ENCODE measurements at regions not wholly inside any gene's neighbourhood (a gene's known extent, or its start where the extent isn't known, plus 50 kb on each side); places are given as distances from the start of the nearest gene placed in this dataset.

GRCh38 chr12:62045211-62045610 lies 215.0 kb upstream of the USP15 start:
- RAD21 ChIA-PET (ENCODE audit: low non-redundant PET in 1 of 2, low total read pairs in 2 of 2, uncharacterized antibody in 2 of 2, unreplicated experiment in 2 of 2), result no interaction called here
- no peak for TF ChIP-seq JUND (IDR thresholded peaks at IDR 0.05)
- no peak for TF ChIP-seq EGR1 (IDR thresholded peaks at IDR 0.05; ENCODE audit: low read depth)
- no peak for TF ChIP-seq MAX (IDR thresholded peaks at IDR 0.05)
- Histone ChIP-seq H3K27ac (ENCODE audit: low read depth, low read length) (no peak overlapping the region), H3K4me1 (ENCODE audit: control insufficient read depth in 1 of 2, insufficient read depth in 2 of 2, low read length in 2 of 2) (no peaks in the 10 kb centered on the region), H2AFZ (ENCODE audit: low read depth, low read length, poor library complexity, severe bottlenecking) (no peak overlapping the region), H3K4me3 (replicated peaks in 1 of 2; ENCODE audit: low read depth in 1 of 2, low read length in 2 of 2) (no peak overlapping the region), H3K79me2 (ENCODE audit: insufficient read depth, low read length) (no peaks in the 10 kb centered on the region), H3K9me2 (ENCODE audit: insufficient read depth) (no peaks in the 10 kb centered on the region), H4K20me1 (ENCODE audit: insufficient read depth) (no peaks in the 10 kb centered on the region), H3K9me3 (ENCODE audit: control insufficient read depth in 1 of 2, insufficient read depth in 1 of 2, low read depth in 1 of 2, low read length in 2 of 2) (no peaks in the 10 kb centered on the region), H3K27me3 (ENCODE audit: insufficient read depth, low read length) (no peaks in the 10 kb centered on the region), H3K9ac (ENCODE audit: low read length) (no peak overlapping the region), H3K4me2 (ENCODE audit: low read length) (no peak overlapping the region), H3K36me3 (ENCODE audit: control insufficient read depth in 1 of 2, insufficient read depth in 2 of 2, low read length in 2 of 2) (no peaks in the 10 kb centered on the region)
- DNase-seq (ENCODE audit: low read depth, low spot score) (no peak), ATAC-seq (no peak)
- CTCF ChIA-PET, result interaction anchor here (1.2 kb wide), 1 partner anchor 8 kb away, joined by 3 read pairs; no protein-coding TSS in a partner anchor
- BruUV-seq (replicated peaks), result no TSS peak
- intact Hi-C loops (cut with micrococcal nuclease), result no loop called here
- POLR2A ChIA-PET, result no interaction called here

- DNase-seq (ENCODE audit: low read depth, low spot score), result no peak
- ChIA-PET POLR2A (no interaction called here), CTCF (no interaction called here), RAD21 (ENCODE audit: low non-redundant PET in 1 of 2, low total read pairs in 2 of 2, uncharacterized antibody in 2 of 2, unreplicated experiment in 2 of 2) (no interaction called here)
- no peaks in the 10 kb centered on the region for H3K9me2 ChIP-seq (ENCODE audit: insufficient read depth)
- H3K27me3 ChIP-seq (ENCODE audit: insufficient read depth, low read length), result no peaks in the 10 kb centered on the region
- BruUV-seq (replicated peaks), result no TSS peak
- H2AFZ ChIP-seq (ENCODE audit: low read depth, low read length, poor library complexity, severe bottlenecking), result no peak overlapping the region
- no peak for ATAC-seq
- no peak overlapping the region for H3K27ac ChIP-seq (ENCODE audit: low read depth, low read length)
- no peaks in the 10 kb centered on the region for H3K36me3 ChIP-seq (ENCODE audit: control insufficient read depth in 1 of 2, insufficient read depth in 2 of 2, low read length in 2 of 2)
- H3K9me3 ChIP-seq (ENCODE audit: control insufficient read depth in 1 of 2, insufficient read depth in 1 of 2, low read depth in 1 of 2, low read length in 2 of 2), result no peaks in the 10 kb centered on the region
- no peaks in the 10 kb centered on the region for H3K79me2 ChIP-seq (ENCODE audit: insufficient read depth, low read length)
- intact Hi-C loops (cut with micrococcal nuclease), result no loop called here
- H3K4me1 ChIP-seq (ENCODE audit: control insufficient read depth in 1 of 2, insufficient read depth in 2 of 2, low read length in 2 of 2), result no peaks in the 10 kb centered on the region
- no peak overlapping the region for H3K4me3 ChIP-seq (replicated peaks in 1 of 2; ENCODE audit: low read depth in 1 of 2, low read length in 2 of 2)
- TF ChIP-seq SIN3A (IDR thresholded peaks at IDR 0.05; ENCODE audit: low read depth) (no peak), CBX3 (IDR thresholded peaks at IDR 0.05; ENCODE audit: low read depth) (no peak), ATF3 (IDR thresholded peaks at IDR 0.05) (no peak), ELF1 (IDR thresholded peaks at IDR 0.05; ENCODE audit: borderline replicate concordance, low read depth) (no peak), SRF (IDR thresholded peaks at IDR 0.05; ENCODE audit: low read depth) (no peak), EZH2 (IDR thresholded peaks at IDR 0.05) (no peak), POLR2AphosphoS5 (IDR thresholded peaks at IDR 0.05; ENCODE audit: low read depth, low read length) (no peak), ZBTB33 (IDR thresholded peaks at IDR 0.05; ENCODE audit: extremely low read depth, insufficient replicate concordance, low read length) (no peak), SP1 (IDR thresholded peaks at IDR 0.05; ENCODE audit: low read depth) (no peak), TCF7L2 (IDR thresholded peaks at IDR 0.05; ENCODE audit: borderline replicate concordance, extremely low read depth, insufficient read depth, insufficient read length) (no peak)
- no peak overlapping the region for H3K4me2 ChIP-seq (ENCODE audit: low read length)
- H4K20me1 ChIP-seq (ENCODE audit: insufficient read depth), result no peaks in the 10 kb centered on the region
- no peak overlapping the region for H3K9ac ChIP-seq (ENCODE audit: low read length)
These were observed 209.4 kb upstream of the USP15 start for GRCh38 chr12:62050785-62051184.
